Sigmoid colon (tissue), 6 donors: ENCODE measurements at regions not wholly inside any gene's neighbourhood (a gene's known extent, or its start where the extent isn't known, plus 50 kb on each side); places are given as distances from the start of the nearest gene placed in this dataset.

Source experiments
- DNase-seq: peaks from one replicate; pipeline ENCODE4 v3.0.0-alpha.2; 2019
- H3K27ac ChIP-seq, 4 donors: fragments of 200-600 bp; sonication (generic); one replicate each; pipeline ENCODE4 v1.5.1; 2016 to 2019; ENCODE audit warnings: mild to moderate bottlenecking in 1 of 4
- H3K27me3 ChIP-seq, 3 donors: fragments of 200-600 bp; sonication (generic); one replicate each; pipeline ENCODE4 v1.5.1; 2019; ENCODE audit warnings: mild to moderate bottlenecking in 1 of 3
- H3K36me3 ChIP-seq, 4 donors: fragments of 200-600 bp; sonication (generic); one replicate each; pipeline ENCODE4 v1.5.1; 2016 to 2019
- H3K4me1 ChIP-seq, 4 donors: fragments of 200-600 bp; sonication (generic); one replicate each; pipeline ENCODE4 v1.5.1; 2017 to 2019
- H3K4me3 ChIP-seq, 4 donors: fragments of 200-600 bp; sonication (generic); one replicate each; pipeline ENCODE4 v1.5.1; 2017 to 2019; ENCODE audit warnings: mild to moderate bottlenecking in 2 of 4, moderate library complexity in 1 of 4
- H3K9me3 ChIP-seq, 4 donors: fragments of 200-600 bp in 3 of 4; sonication (generic) in 3 of 4; one replicate each; pipeline versions ENCODE4 v1.5.1 to v1.6.1; 2013 to 2019
- EP300 ChIP-seq, 4 donors: sonication (generic); formaldehyde crosslinking; IDR thresholded peaks; one replicate each; pipeline ENCODE4 v1.6.1; 2017; ENCODE audit warnings: antibody characterized with exemption in 4 of 4
- POLR2A ChIP-seq, 2 donors: fragments of 450-650 bp; IDR thresholded peaks; one replicate each; pipeline ENCODE4 v1.6.1; 2016; ENCODE audit warnings: antibody characterized with exemption in 2 of 2, mild to moderate bottlenecking in 2 of 2, moderate library complexity in 2 of 2
- POLR2AphosphoS5 ChIP-seq, 4 donors: sonication (generic); formaldehyde crosslinking; IDR thresholded peaks; one replicate each; pipeline ENCODE4 v1.6.1; 2017; ENCODE audit warnings: antibody characterized with exemption in 4 of 4
- WGBS, 2 donors: extraction: QIAGEN DNeasy Blood & Tissue Kit; methylation state at CpG; one replicate each; pipeline ENCODE4 v1.1.7; 2013; 5-methylcytosine and 5-hydroxymethylcytosine counted together
- intact Hi-C: fragments of 100-400 bp; cut with DNase I; formaldehyde crosslinking; loops from one replicate; pipeline ENCODE4 v1.15.1; 2023
- TF ChIP-seq, protein P1 (sequence below), 4 experiments: fragments of 450-650 bp in 3 of 4; fragments of 200-600 bp in 1 of 4; IDR thresholded peaks; one replicate each; pipeline ENCODE4 v1.5.1; 2016 to 2019; ENCODE audit warnings: antibody characterized with exemption in 4 of 4, mild to moderate bottlenecking in 3 of 4, moderate library complexity in 2 of 4
- donor health status: healthy with polysubstance abuse.
- donor health status: healthy.

DNA sequence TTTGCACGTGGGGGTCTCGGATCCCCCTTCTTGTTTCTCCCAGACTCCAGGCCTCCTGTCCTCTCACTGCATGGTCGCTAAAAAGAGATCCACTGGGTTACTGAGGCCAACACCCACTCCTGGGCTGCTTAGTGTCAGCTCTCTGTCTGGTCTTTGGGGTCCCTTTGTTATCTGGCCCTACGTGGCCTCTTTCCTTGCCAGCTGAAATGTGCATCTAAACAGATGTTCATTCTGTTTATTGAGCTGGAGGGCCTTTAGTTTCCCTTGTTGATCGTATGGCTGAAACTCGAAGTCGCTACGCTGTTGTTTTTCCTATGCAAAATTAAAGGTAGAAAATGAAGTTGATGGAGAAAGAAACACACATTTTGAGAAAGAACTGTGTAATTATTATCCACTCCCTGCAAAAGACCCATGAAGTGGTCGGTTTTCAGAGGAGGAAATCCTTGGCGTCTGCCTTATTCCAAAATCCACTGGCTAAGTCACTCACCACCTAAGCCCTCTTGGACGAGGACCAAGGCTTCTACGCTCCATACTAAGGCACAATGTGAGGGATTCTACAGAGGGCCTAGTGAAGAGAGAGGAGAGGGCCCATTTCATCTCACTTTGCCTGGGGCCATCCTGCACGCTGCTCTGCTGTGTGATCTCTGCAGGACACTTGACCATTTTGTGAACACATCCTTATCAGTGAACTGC, 105.3 kb downstream of the GLI2 start:
- peak; percentile 9 for DNase-seq
- Histone ChIP-seq H3K9me3 (no peaks in the 10 kb centered on the region), H3K4me3 (no peak overlapping the region), H3K36me3 (no peaks in the 10 kb centered on the region), H3K27me3 (no peaks in the 10 kb centered on the region), H3K27ac (no peak overlapping the region), H3K4me1 (peaks cover 0 to 12% (median 0%) of the 10 kb centered on the region in 4 donors)
- 79 to 82% methylated on average over 13 of the region's 13 CpGs for WGBS, 2 donors
- TF ChIP-seq EP300 (IDR thresholded peaks at IDR 0.05) (no peak), POLR2A (IDR thresholded peaks at IDR 0.05) (no peak), POLR2AphosphoS5 (IDR thresholded peaks at IDR 0.05) (no peak)
- TF ChIP-seq, protein P1, sequence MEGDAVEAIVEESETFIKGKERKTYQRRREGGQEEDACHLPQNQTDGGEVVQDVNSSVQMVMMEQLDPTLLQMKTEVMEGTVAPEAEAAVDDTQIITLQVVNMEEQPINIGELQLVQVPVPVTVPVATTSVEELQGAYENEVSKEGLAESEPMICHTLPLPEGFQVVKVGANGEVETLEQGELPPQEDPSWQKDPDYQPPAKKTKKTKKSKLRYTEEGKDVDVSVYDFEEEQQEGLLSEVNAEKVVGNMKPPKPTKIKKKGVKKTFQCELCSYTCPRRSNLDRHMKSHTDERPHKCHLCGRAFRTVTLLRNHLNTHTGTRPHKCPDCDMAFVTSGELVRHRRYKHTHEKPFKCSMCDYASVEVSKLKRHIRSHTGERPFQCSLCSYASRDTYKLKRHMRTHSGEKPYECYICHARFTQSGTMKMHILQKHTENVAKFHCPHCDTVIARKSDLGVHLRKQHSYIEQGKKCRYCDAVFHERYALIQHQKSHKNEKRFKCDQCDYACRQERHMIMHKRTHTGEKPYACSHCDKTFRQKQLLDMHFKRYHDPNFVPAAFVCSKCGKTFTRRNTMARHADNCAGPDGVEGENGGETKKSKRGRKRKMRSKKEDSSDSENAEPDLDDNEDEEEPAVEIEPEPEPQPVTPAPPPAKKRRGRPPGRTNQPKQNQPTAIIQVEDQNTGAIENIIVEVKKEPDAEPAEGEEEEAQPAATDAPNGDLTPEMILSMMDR (IDR thresholded peaks at IDR 0.05), result no peak
- intact Hi-C loops, result no loop called here

DNA sequence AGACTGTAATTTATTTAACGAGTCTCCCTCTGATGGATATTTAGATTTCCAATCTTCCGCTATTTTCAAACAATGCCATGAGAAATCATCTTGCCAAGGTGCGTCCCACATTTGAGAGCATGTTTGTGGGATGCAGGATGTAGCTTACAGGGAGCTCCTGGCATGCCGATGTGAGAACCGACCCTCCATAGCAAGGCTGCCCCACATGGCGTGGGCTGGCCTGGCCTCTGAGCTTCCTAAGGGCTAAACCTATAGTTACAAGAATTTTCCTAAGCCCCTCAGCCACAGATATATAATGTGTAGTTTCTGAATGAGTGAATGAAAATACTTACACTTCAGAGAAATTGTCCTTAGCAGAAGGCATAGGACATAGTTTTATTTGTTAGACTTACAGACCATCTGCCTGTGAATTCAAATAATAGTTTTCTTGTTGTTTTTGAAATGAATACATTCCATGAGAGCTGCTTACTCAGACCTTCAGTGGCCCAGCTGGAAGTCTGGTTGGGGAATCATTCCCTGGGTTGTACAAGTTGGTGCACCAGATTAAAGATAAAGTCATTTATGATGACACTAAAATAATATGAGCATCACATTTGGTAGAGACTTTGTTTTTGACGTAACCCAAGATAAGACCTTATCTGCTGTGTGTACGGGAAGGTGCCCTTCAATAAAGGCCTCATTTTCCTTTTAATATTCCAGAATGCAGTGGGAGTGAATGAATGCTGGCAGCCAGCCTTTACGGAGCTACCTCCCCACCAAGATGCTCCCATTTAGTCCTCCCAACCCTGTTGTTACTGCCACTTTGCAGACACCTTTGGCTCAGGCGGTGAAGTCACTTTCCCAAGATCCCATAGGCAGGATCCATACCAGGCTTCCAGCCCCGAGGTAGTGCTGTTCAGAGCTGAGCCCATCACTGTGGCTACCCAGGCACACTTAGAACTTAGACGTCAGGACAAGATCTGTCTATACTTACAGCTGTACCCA, 107.1 kb downstream of the GLI2 start:
- 82 to 88% methylated on average over 12 of the region's 12 CpGs for WGBS, 2 donors
- no peak for DNase-seq
- H3K9me3 ChIP-seq, result no peaks in the 10 kb centered on the region
- H3K4me1 ChIP-seq, result peaks cover 0 to 20% (median 7%) of the 10 kb centered on the region in 4 donors
- no peaks in the 10 kb centered on the region for H3K27me3 ChIP-seq
- H3K4me3 ChIP-seq, result no peak overlapping the region
- intact Hi-C loops, result no loop called here
- H3K27ac ChIP-seq, result no peak overlapping the region
- TF ChIP-seq POLR2A (IDR thresholded peaks at IDR 0.05) (no peak), POLR2AphosphoS5 (IDR thresholded peaks at IDR 0.05) (no peak), EP300 (IDR thresholded peaks at IDR 0.05) (no peak)
- TF ChIP-seq, protein P1 (IDR thresholded peaks at IDR 0.05), result no peak
- no peaks in the 10 kb centered on the region for H3K36me3 ChIP-seq

DNA sequence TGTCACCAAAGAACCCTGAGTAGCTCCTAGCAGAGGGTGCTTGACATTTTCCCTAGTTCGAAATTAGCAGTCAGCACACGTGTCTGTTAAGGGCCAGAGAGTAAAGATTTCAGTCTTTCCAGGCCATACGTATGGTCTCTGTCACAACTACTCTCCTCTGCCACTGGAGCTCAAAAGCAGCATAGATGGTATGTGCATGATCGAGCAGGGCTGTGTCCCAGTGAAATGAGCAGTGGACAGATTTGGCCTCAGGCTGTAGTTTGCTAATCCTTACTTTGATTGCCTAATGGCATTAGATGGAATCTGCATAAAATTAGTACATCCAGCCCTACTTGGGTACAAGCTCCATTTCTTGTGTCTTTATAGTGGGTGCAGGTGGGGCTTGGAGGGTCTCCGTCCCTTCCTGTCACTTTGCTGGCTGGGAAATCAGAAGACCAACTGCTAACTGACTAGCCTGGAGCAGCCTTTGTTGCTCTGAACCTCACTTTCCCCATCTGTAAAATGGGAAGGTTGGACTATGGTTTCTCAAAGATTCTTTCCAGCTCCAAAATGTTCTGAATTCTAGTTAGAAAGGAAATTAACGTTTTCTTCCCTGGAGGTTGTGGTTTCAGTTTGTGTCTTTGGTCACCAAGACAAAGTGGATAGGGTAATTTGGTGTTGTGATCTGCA, 108.5 kb downstream of the GLI2 start:
- Histone ChIP-seq H3K4me3 (no peak overlapping the region), H3K9me3 (no peaks in the 10 kb centered on the region), H3K4me1 (peaks cover 0 to 22% (median 10%) of the 10 kb centered on the region in 4 donors), H3K27me3 (no peaks in the 10 kb centered on the region), H3K36me3 (no peaks in the 10 kb centered on the region), H3K27ac (no peak overlapping the region)
- intact Hi-C loops, result no loop called here
- 83 to 84% methylated on average over 6 of the region's 6 CpGs for WGBS, 2 donors
- no peak for TF ChIP-seq EP300 (IDR thresholded peaks at IDR 0.05)
- TF ChIP-seq POLR2AphosphoS5 (IDR thresholded peaks at IDR 0.05), result no peak
- TF ChIP-seq, protein P1 (IDR thresholded peaks at IDR 0.05), result no peak
- TF ChIP-seq POLR2A (IDR thresholded peaks at IDR 0.05), result no peak
- DNase-seq, result no peak

DNA sequence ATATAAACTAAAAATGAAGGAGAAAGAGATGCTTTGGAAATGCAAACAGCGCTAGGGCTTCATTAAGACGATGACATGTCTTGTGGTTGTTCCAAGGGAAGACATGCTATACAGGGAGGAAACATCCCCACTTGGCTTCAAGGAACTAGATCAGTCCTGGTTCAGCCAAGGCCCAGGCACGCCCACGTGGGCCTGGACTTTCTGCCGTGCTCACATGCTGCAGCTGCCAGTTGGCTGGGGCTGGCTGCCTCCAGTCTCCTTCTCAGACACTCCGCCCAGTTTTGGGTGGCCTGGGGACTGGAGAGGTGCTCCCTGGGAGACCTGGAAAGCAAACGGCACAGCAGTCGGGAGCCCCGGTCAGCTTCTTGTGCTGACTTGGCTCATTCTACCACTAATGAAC, 109.6 kb downstream of the GLI2 start:
- TF ChIP-seq POLR2AphosphoS5 (IDR thresholded peaks at IDR 0.05), result peak in 1 of 4 donors; percentile 34
- no peak for TF ChIP-seq EP300 (IDR thresholded peaks at IDR 0.05)
- Histone ChIP-seq H3K36me3 (no peaks in the 10 kb centered on the region), H3K9me3 (peaks cover 0 to 5% (median 0%) of the 10 kb centered on the region in 4 donors), H3K27ac (no peak overlapping the region), H3K4me1 (peaks cover 0 to 22% (median 10%) of the 10 kb centered on the region in 4 donors), H3K4me3 (no peak overlapping the region), H3K27me3 (no peaks in the 10 kb centered on the region)
- intact Hi-C loops, result no loop called here
- DNase-seq, result peak; percentile 88
- WGBS, 2 donors, result 55 to 74% methylated on average over 9 of the region's 9 CpGs
